Nephron (organoid): ENCODE measurements at regions not wholly inside any gene's neighbourhood (a gene's known extent, or its start where the extent isn't known, plus 50 kb on each side); places are given as distances from the start of the nearest gene placed in this dataset.

Source experiments
- H3K27ac Mint-ChIP-seq, 3 experiments: 2 replicates each; pipeline ENCODE4 v1.8.0; 2020; ENCODE audit warnings: mixed read lengths in 3 of 3, mild to moderate bottlenecking in 2 of 3, moderate library complexity in 1 of 3
- H3K27me3 Mint-ChIP-seq: 2 replicates; pipeline ENCODE4 v1.8.0; 2021; ENCODE audit warnings: low read depth, mild to moderate bottlenecking, moderate library complexity, mixed read lengths
- H3K36me3 Mint-ChIP-seq: 2 replicates; pipeline ENCODE4 v1.8.0; 2020; ENCODE audit warnings: low read depth, mixed read lengths
- H3K4me1 Mint-ChIP-seq: 2 replicates; pipeline ENCODE4 v1.8.0; 2020; ENCODE audit warnings: mixed read lengths
- H3K4me3 Mint-ChIP-seq, 3 experiments: 2 replicates each; pipeline ENCODE4 v1.8.0; 2020; ENCODE audit warnings: mild to moderate bottlenecking in 3 of 3, mixed read lengths in 3 of 3, moderate library complexity in 2 of 3
- H3K9me3 Mint-ChIP-seq: 2 replicates; pipeline ENCODE4 v1.8.0; 2020; ENCODE audit warnings: mixed read lengths
- CTCF ChIP-seq, 3 experiments: fragments of 200-600 bp; sonication (generic); IDR thresholded peaks; one replicate each; pipeline ENCODE4 v1.5.0; 2021; ENCODE audit warnings: antibody characterized with exemption in 3 of 3; ENCODE audit not compliant: unreplicated experiment in 3 of 3

- Mint-ChIP-seq H3K4me1 (no peaks in the 10 kb centered on the region), H3K4me3 (no peak overlapping the region), H3K27ac (no peak overlapping the region), H3K9me3 (no peaks in the 10 kb centered on the region), H3K27me3 (no peaks in the 10 kb centered on the region), H3K36me3 (no peaks in the 10 kb centered on the region)
- no peak for TF ChIP-seq CTCF (IDR thresholded peaks at IDR 0.05; ENCODE audit: unreplicated experiment in 3 of 3)
Measured at GRCh38 chr11:97833412-97833811, 1187.3 kb upstream of the CNTN5 start.

GRCh38 chr11:97844016-97844415 is 1176.7 kb upstream of the CNTN5 start:
- H3K36me3 Mint-ChIP-seq = no peaks in the 10 kb centered on the region

GRCh38 chr11:97847730-97848129 is 1173.0 kb upstream of the CNTN5 start:
- no peaks in the 10 kb centered on the region for H3K36me3 Mint-ChIP-seq
- no peaks in the 10 kb centered on the region for H3K9me3 Mint-ChIP-seq
- no peak overlapping the region for H3K27ac Mint-ChIP-seq
- no peak for TF ChIP-seq CTCF (IDR thresholded peaks at IDR 0.05; ENCODE audit: unreplicated experiment in 3 of 3)
- H3K27me3 Mint-ChIP-seq = no peaks in the 10 kb centered on the region
- no peaks in the 10 kb centered on the region for H3K4me1 Mint-ChIP-seq
- H3K4me3 Mint-ChIP-seq = no peak overlapping the region

More at GRCh38 chr11:97844016-97844415, 1176.7 kb upstream of the CNTN5 start:
- no peak for TF ChIP-seq CTCF (IDR thresholded peaks at IDR 0.05; ENCODE audit: unreplicated experiment in 3 of 3)
- H3K27me3 Mint-ChIP-seq = no peaks in the 10 kb centered on the region
- H3K4me3 Mint-ChIP-seq = no peak overlapping the region
- peaks cover 3% of the 10 kb centered on the region for H3K9me3 Mint-ChIP-seq
- H3K27ac Mint-ChIP-seq = no peak overlapping the region
- no peaks in the 10 kb centered on the region for H3K4me1 Mint-ChIP-seq

GRCh38 chr11:97850701-97851100 is 1170.0 kb upstream of the CNTN5 start:
- Mint-ChIP-seq H3K4me1 (no peaks in the 10 kb centered on the region), H3K4me3 (no peak overlapping the region), H3K36me3 (no peaks in the 10 kb centered on the region), H3K27me3 (no peaks in the 10 kb centered on the region), H3K27ac (no peak overlapping the region), H3K9me3 (no peaks in the 10 kb centered on the region)
- TF ChIP-seq CTCF (IDR thresholded peaks at IDR 0.05; ENCODE audit: unreplicated experiment in 3 of 3) = no peak

GRCh38 chr11:97854357-97854756 is 1166.4 kb upstream of the CNTN5 start:
- no peaks in the 10 kb centered on the region for H3K4me1 Mint-ChIP-seq
- no peak for TF ChIP-seq CTCF (IDR thresholded peaks at IDR 0.05; ENCODE audit: unreplicated experiment in 3 of 3)
- H3K27ac Mint-ChIP-seq = no peak overlapping the region
- H3K27me3 Mint-ChIP-seq = no peaks in the 10 kb centered on the region
- no peak overlapping the region for H3K4me3 Mint-ChIP-seq
- H3K9me3 Mint-ChIP-seq = no peaks in the 10 kb centered on the region
- H3K36me3 Mint-ChIP-seq = no peaks in the 10 kb centered on the region

- H3K27ac Mint-ChIP-seq = no peak overlapping the region
- H3K27me3 Mint-ChIP-seq = no peaks in the 10 kb centered on the region
- H3K4me3 Mint-ChIP-seq = no peak overlapping the region
- H3K36me3 Mint-ChIP-seq = no peaks in the 10 kb centered on the region
- H3K4me1 Mint-ChIP-seq = no peaks in the 10 kb centered on the region
- H3K9me3 Mint-ChIP-seq = no peaks in the 10 kb centered on the region
- TF ChIP-seq CTCF (IDR thresholded peaks at IDR 0.05; ENCODE audit: unreplicated experiment in 3 of 3) = no peak
Measured at GRCh38 chr11:97854877-97855276, 1165.9 kb upstream of the CNTN5 start.
